ENCODE measurements at regions not wholly inside any gene's neighbourhood (a gene's known extent, or its start where the extent isn't known, plus 50 kb on each side); places are given as distances from the start of the nearest gene placed in this dataset.

DNA sequence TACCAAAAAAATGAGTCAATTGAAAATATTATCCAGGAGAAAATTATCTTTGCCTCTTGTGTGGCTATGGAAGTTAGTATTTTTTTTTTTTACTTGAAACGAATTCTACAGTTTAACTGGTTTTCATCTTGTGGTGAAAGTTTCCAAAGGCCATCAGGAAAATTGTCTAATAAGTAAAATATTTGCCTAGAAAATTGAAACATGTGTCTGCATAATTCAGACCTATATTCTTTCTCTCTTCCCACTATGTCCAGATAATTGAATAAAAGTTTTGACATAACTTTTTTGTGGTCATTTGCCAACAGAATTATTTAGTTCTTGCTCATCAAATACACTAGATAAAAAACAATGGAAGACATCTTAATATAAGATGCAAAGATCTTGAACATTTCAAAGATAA lies 321.5 kb upstream of the RPS23 start:
- no peak for FAIRE-seq

More for the DNA sequence above, 321.5 kb upstream of the RPS23 start:
- in situ Hi-C loops (cut with MboI) = no loop called here
- ChIA-PET POLR2A (no interaction called here), CTCF (no interaction called here), RAD21 (ENCODE audit: unreplicated experiment) (no interaction called here), SMC1A (ENCODE audit: uncharacterized antibody, unreplicated experiment) (no interaction called here)
- H3K9me3 ChIP-seq (replicated peaks; ENCODE audit: control insufficient read depth, insufficient read depth, low read length) = no peaks in the 10 kb centered on the region
- no peaks in the 10 kb centered on the region for H3K27me3 ChIP-seq (replicated peaks in 1 of 2; ENCODE audit: control insufficient read depth in 2 of 2, insufficient read depth in 2 of 2, low read length in 1 of 2)
- H3K36me3 ChIP-seq (ENCODE audit: control insufficient read depth in 2 of 2, insufficient read depth in 2 of 2, low read length in 1 of 2) = no peaks in the 10 kb centered on the region
- no peaks in the 10 kb centered on the region for H4K20me1 ChIP-seq (ENCODE audit: control insufficient read depth, insufficient read depth)
- DNase-seq (ENCODE audit: low read depth, low spot score) (no peak), ATAC-seq (no peak)
- BruUV-seq (replicated peaks) = no TSS peak
- H3K9ac ChIP-seq (ENCODE audit: control insufficient read depth, insufficient read depth, low read length) = no peak overlapping the region
- TF ChIP-seq ZSCAN29 (IDR thresholded peaks at IDR 0.05) = no peak
- TF ChIP-seq, protein P1, sequence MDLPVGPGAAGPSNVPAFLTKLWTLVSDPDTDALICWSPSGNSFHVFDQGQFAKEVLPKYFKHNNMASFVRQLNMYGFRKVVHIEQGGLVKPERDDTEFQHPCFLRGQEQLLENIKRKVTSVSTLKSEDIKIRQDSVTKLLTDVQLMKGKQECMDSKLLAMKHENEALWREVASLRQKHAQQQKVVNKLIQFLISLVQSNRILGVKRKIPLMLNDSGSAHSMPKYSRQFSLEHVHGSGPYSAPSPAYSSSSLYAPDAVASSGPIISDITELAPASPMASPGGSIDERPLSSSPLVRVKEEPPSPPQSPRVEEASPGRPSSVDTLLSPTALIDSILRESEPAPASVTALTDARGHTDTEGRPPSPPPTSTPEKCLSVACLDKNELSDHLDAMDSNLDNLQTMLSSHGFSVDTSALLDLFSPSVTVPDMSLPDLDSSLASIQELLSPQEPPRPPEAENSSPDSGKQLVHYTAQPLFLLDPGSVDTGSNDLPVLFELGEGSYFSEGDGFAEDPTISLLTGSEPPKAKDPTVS (IDR thresholded peaks at IDR 0.05; ENCODE audit: low read depth, low read length) = no peak
- no peak for TF ChIP-seq ZNF24 (IDR thresholded peaks at IDR 0.05)
- no peak for TF ChIP-seq NR2C2 (IDR thresholded peaks at IDR 0.05; ENCODE audit: borderline replicate concordance, control insufficient read depth, insufficient read length, low read depth)
- TF ChIP-seq, protein P2, sequence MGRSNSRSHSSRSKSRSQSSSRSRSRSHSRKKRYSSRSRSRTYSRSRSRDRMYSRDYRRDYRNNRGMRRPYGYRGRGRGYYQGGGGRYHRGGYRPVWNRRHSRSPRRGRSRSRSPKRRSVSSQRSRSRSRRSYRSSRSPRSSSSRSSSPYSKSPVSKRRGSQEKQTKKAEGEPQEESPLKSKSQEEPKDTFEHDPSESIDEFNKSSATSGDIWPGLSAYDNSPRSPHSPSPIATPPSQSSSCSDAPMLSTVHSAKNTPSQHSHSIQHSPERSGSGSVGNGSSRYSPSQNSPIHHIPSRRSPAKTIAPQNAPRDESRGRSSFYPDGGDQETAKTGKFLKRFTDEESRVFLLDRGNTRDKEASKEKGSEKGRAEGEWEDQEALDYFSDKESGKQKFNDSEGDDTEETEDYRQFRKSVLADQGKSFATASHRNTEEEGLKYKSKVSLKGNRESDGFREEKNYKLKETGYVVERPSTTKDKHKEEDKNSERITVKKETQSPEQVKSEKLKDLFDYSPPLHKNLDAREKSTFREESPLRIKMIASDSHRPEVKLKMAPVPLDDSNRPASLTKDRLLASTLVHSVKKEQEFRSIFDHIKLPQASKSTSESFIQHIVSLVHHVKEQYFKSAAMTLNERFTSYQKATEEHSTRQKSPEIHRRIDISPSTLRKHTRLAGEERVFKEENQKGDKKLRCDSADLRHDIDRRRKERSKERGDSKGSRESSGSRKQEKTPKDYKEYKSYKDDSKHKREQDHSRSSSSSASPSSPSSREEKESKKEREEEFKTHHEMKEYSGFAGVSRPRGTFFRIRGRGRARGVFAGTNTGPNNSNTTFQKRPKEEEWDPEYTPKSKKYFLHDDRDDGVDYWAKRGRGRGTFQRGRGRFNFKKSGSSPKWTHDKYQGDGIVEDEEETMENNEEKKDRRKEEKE (IDR thresholded peaks at IDR 0.05) = no peak
- no peak for TF ChIP-seq SIX5 (IDR thresholded peaks at IDR 0.05; ENCODE audit: low read depth, low read length, severe bottlenecking)
- TF ChIP-seq CREB1 (IDR thresholded peaks at IDR 0.05; ENCODE audit: low read depth) = no peak
- no peak for TF ChIP-seq ESRRA (IDR thresholded peaks at IDR 0.05; ENCODE audit: low read length)
- no peak for TF ChIP-seq PAX5 (IDR thresholded peaks at IDR 0.05; ENCODE audit: borderline replicate concordance, low read depth, low read length)
- no peak for TF ChIP-seq NRF1 (conservative IDR thresholded peaks at IDR 0.05; ENCODE audit: low read depth, low read length)
- no peak for TF ChIP-seq ETV6 (conservative IDR thresholded peaks at IDR 0.05 in 1 of 2, IDR thresholded peaks at IDR 0.05 in 1 of 2; ENCODE audit: borderline replicate concordance in 1 of 2, low read depth in 1 of 2)
- no peak for TF ChIP-seq BHLHE40 (IDR thresholded peaks at IDR 0.05; ENCODE audit: borderline replicate concordance in 1 of 2, low read depth in 2 of 2, low read length in 1 of 2)
- TF ChIP-seq PML (IDR thresholded peaks at IDR 0.05; ENCODE audit: low read length) = no peak
- TF ChIP-seq, protein P3, sequence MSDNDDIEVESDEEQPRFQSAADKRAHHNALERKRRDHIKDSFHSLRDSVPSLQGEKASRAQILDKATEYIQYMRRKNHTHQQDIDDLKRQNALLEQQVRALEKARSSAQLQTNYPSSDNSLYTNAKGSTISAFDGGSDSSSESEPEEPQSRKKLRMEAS (IDR thresholded peaks at IDR 0.05; ENCODE audit: low read depth, low read length) = no peak
- no peak overlapping the region for H3K27ac ChIP-seq (ENCODE audit: control insufficient read depth, insufficient read depth)
- intact Hi-C loops (cut with micrococcal nuclease; ENCODE audit: unreplicated experiment) = no loop called here
- H3K4me1 ChIP-seq (ENCODE audit: control insufficient read depth, insufficient read depth, low read length) = no peaks in the 10 kb centered on the region
- WGBS (ENCODE audit: insufficient coverage, insufficient replicate concordance, low lambda C conversion rate, missing lambda C conversion rate) = 0% methylated on average over 1 of the region's 1 CpG
- H3K4me3 ChIP-seq = no peak overlapping the region
- no peaks in the 10 kb centered on the region for H3K79me2 ChIP-seq (ENCODE audit: control insufficient read depth, insufficient read depth, low read length)
- no peak overlapping the region for H3K4me2 ChIP-seq (ENCODE audit: control insufficient read depth, insufficient read depth)
- no peak overlapping the region for H2AFZ ChIP-seq (ENCODE audit: control insufficient read depth, low read depth, low read length)

Data from GM12878 (cell line).